ENCODE measurements at regions not wholly inside any gene's neighbourhood (a gene's known extent, or its start where the extent isn't known, plus 50 kb on each side); places are given as distances from the start of the nearest gene placed in this dataset.

- DNase-seq: no peak
Observed at GRCh38 chr10:44083719-44084400, 301.0 kb downstream of the CXCL12 start.

GRCh38 chr10:44071479-44071878 lies 313.4 kb downstream of the CXCL12 start:
- DNase-seq: no peak

- no peak for DNase-seq
Observed at GRCh38 chr10:44070282-44070681, 314.6 kb downstream of the CXCL12 start.

- no peak for DNase-seq
Observed at GRCh38 chr10:44069573-44069972, 315.3 kb downstream of the CXCL12 start.

- no peak for DNase-seq
Observed at GRCh38 chr10:44068716-44069482, 316.0 kb downstream of the CXCL12 start.

- no peak for DNase-seq
Observed at GRCh38 chr10:44067432-44067831, 317.5 kb downstream of the CXCL12 start.

- no peak for DNase-seq
Observed at GRCh38 chr10:44066527-44067255, 318.2 kb downstream of the CXCL12 start.

- no peak for DNase-seq
Observed at GRCh38 chr10:44065788-44066526, 318.9 kb downstream of the CXCL12 start.

GRCh38 chr10:44064987-44065787 lies 319.7 kb downstream of the CXCL12 start:
- no peak for DNase-seq

GRCh38 chr10:44064317-44064716 lies 320.6 kb downstream of the CXCL12 start:
- DNase-seq: no peak

- DNase-seq: no peak
Observed at GRCh38 chr10:44063686-44064085, 321.2 kb downstream of the CXCL12 start.

GRCh38 chr10:44060719-44061118 lies 324.2 kb downstream of the CXCL12 start:
- no peak for DNase-seq

- DNase-seq: no peak
Observed at GRCh38 chr10:44060221-44060620, 324.7 kb downstream of the CXCL12 start.

GRCh38 chr10:44058259-44058658 lies 326.6 kb downstream of the CXCL12 start:
- DNase-seq: no peak

- no peak for DNase-seq
Observed at GRCh38 chr10:44056967-44057805, 327.7 kb downstream of the CXCL12 start.

- DNase-seq: no peak
Observed at GRCh38 chr10:44056206-44056605, 328.7 kb downstream of the CXCL12 start.

GRCh38 chr10:44054046-44054445 lies 330.9 kb downstream of the CXCL12 start:
- DNase-seq: no peak

GRCh38 chr10:44053391-44053790 lies 331.5 kb downstream of the CXCL12 start:
- no peak for DNase-seq

GRCh38 chr10:44051584-44052385 lies 333.1 kb downstream of the CXCL12 start:
- no peak for DNase-seq

GRCh38 chr10:44051091-44051490 lies 333.8 kb downstream of the CXCL12 start:
- no peak for DNase-seq
